Left ventricle myocardium inferior (tissue), 1 donor: ENCODE measurements at regions not wholly inside any gene's neighbourhood (a gene's known extent, or its start where the extent isn't known, plus 50 kb on each side); places are given as distances from the start of the nearest gene placed in this dataset.

Source experiments
- DNase-seq: peaks from one replicate; pipeline ENCODE4 v3.0.0-alpha.2; 2020
- H3K27ac ChIP-seq: fragments of 200-600 bp; replicated peaks from 2 replicates; pipeline ENCODE4 v1.8.0; 2021
- H3K27me3 ChIP-seq: fragments of 200-600 bp; 2 replicates; pipeline ENCODE4 v1.8.0; 2021; ENCODE audit warnings: low read depth
- H3K36me3 ChIP-seq: fragments of 200-600 bp; 2 replicates; pipeline ENCODE4 v1.8.0; 2021
- H3K4me1 ChIP-seq: fragments of 200-600 bp; 2 replicates; pipeline ENCODE4 v1.8.0; 2021
- H3K4me3 ChIP-seq: fragments of 200-600 bp; 2 replicates; pipeline ENCODE4 v1.8.0; 2021; ENCODE audit warnings: mild to moderate bottlenecking, moderate library complexity
- H3K9me3 ChIP-seq: fragments of 200-600 bp; replicated peaks from 2 replicates; pipeline ENCODE4 v1.8.0; 2021
- intact Hi-C: fragments of 100-400 bp; cut with micrococcal nuclease; formaldehyde crosslinking; loops from one replicate; pipeline ENCODE4 v1.11.0; 2022
- TF ChIP-seq, protein P1 (sequence below): fragments of 200-600 bp; IDR thresholded peaks from 2 replicates; pipeline ENCODE4 v1.8.0; 2021; ENCODE audit warnings: antibody characterized with exemption, mild to moderate bottlenecking, borderline replicate concordance
- donor health status: DM: no; HTN: yes; CAD: no; lungs with severe emphysema.

DNA sequence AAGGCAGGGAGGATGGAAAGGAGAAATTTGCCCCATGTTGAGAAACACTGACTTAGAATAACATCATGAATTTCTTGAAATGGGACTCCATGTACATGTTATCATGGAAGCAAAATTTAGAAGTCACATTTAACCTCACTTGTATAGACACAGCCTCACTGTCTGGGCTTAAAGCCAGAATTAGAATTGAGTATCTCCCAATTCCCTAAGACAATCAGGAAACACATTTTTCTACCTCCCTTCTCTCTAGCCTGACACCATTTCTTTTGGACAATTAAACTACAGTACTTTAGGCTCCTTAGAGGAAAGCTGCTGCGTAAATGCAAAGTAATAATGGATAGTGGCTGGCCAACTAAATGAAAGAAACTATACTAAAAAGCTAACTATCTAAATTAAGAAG, 795.5 kb downstream of the C12orf50 start:
- H3K27me3 ChIP-seq: no peaks in the 10 kb centered on the region
- no peaks in the 10 kb centered on the region for H3K4me1 ChIP-seq
- H3K4me3 ChIP-seq: no peak overlapping the region
- intact Hi-C loops: no loop called here
- TF ChIP-seq, protein P1, sequence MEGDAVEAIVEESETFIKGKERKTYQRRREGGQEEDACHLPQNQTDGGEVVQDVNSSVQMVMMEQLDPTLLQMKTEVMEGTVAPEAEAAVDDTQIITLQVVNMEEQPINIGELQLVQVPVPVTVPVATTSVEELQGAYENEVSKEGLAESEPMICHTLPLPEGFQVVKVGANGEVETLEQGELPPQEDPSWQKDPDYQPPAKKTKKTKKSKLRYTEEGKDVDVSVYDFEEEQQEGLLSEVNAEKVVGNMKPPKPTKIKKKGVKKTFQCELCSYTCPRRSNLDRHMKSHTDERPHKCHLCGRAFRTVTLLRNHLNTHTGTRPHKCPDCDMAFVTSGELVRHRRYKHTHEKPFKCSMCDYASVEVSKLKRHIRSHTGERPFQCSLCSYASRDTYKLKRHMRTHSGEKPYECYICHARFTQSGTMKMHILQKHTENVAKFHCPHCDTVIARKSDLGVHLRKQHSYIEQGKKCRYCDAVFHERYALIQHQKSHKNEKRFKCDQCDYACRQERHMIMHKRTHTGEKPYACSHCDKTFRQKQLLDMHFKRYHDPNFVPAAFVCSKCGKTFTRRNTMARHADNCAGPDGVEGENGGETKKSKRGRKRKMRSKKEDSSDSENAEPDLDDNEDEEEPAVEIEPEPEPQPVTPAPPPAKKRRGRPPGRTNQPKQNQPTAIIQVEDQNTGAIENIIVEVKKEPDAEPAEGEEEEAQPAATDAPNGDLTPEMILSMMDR: no peak
- H3K9me3 ChIP-seq: no peaks in the 10 kb centered on the region
- H3K36me3 ChIP-seq: no peaks in the 10 kb centered on the region
- no peak overlapping the region for H3K27ac ChIP-seq
- no peak for DNase-seq

DNA sequence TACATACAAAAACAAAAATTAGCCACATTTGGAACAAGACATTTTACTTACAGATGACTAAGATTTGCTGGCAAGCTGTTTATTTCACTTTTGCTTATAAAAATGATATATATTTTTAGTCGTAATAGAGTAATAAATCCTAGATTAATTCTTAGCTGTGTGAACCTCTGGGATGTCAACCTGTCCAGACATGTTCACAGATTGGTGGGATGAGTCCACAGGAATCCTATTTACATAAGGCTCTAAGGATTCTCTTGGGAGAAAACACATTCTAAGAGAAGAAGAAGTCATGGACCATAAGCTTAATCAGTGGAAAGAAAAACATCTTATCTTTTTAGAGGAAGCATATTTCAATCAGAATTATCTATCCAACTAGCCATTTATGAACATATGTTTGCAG, 797.4 kb downstream of the C12orf50 start:
- Histone ChIP-seq H3K9me3 (no peaks in the 10 kb centered on the region), H3K4me3 (no peak overlapping the region), H3K36me3 (no peaks in the 10 kb centered on the region), H3K27me3 (no peaks in the 10 kb centered on the region), H3K27ac (no peak overlapping the region), H3K4me1 (no peaks in the 10 kb centered on the region)
- no peak for DNase-seq
- TF ChIP-seq, protein P1: no peak
- intact Hi-C loops: no loop called here

DNA sequence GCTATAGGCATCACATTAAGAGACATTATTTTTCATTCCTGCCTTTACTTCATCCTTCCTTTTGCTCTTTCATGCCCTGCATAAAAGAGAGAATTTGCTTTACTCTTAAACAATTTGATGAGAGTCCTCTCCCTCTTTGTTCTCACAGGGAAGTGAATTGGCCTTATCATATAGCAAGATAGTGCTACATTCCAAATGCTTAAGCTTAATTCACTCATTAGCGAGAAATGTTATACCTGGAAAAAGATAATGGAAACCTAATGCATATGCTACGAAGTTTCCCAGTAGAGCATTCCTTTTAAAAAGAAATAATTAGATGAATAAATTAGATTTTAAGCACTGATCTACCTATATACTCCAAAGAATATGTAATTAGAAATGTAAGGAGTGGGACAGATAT, 798.8 kb downstream of the C12orf50 start:
- H3K9me3 ChIP-seq: no peaks in the 10 kb centered on the region
- no peak for DNase-seq
- H3K27me3 ChIP-seq: no peaks in the 10 kb centered on the region
- H3K36me3 ChIP-seq: no peaks in the 10 kb centered on the region
- intact Hi-C loops: no loop called here
- no peak overlapping the region for H3K4me3 ChIP-seq
- TF ChIP-seq, protein P1: no peak
- no peaks in the 10 kb centered on the region for H3K4me1 ChIP-seq
- H3K27ac ChIP-seq: no peak overlapping the region

DNA sequence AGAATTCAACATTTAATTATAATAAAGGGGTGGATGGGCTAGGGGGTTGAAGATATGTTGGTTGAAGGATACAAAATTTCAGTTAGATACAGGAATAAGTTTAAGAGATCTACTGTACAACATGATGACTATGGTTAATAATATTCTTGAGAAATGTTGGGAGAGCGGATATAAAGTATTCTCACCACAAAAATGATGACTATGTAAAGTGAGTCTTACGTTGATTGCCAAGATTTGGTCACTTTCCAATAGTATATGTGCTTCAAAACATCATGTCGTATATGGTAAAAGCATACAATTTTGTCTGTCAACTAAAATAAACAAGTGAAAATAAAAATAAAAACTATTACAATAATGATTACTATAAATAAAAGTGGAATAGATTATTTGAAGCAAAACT, 802.0 kb downstream of the C12orf50 start:
- no peak overlapping the region for H3K27ac ChIP-seq
- H3K36me3 ChIP-seq: no peaks in the 10 kb centered on the region
- no peak for DNase-seq
- TF ChIP-seq, protein P1: no peak
- intact Hi-C loops: no loop called here
- H3K9me3 ChIP-seq: no peaks in the 10 kb centered on the region
- H3K4me1 ChIP-seq: no peaks in the 10 kb centered on the region
- no peaks in the 10 kb centered on the region for H3K27me3 ChIP-seq
- H3K4me3 ChIP-seq: no peak overlapping the region

DNA sequence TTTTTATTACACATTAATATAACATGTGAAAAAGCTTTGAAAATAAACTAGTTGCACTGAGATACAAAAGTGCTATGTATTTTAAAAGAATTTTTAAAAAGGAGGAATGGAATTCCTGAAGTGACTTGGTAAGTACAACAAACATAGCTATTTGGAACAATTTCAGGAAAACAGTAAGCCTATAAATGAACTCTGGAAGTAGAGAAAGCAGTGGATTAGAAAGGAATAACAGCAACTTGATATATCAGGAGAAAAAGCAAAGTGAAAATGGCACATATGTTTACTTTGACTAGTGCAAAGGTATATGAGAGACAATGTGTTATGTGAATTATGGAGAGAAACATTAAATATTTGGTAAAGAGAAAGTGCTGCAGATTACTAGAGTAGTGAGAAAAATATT, 811.7 kb downstream of the C12orf50 start:
- Histone ChIP-seq H3K4me3 (no peak overlapping the region), H3K36me3 (no peaks in the 10 kb centered on the region), H3K27ac (no peak overlapping the region), H3K27me3 (no peaks in the 10 kb centered on the region), H3K9me3 (no peaks in the 10 kb centered on the region), H3K4me1 (no peaks in the 10 kb centered on the region)
- no peak for DNase-seq
- TF ChIP-seq, protein P1: no peak
- intact Hi-C loops: no loop called here

DNA sequence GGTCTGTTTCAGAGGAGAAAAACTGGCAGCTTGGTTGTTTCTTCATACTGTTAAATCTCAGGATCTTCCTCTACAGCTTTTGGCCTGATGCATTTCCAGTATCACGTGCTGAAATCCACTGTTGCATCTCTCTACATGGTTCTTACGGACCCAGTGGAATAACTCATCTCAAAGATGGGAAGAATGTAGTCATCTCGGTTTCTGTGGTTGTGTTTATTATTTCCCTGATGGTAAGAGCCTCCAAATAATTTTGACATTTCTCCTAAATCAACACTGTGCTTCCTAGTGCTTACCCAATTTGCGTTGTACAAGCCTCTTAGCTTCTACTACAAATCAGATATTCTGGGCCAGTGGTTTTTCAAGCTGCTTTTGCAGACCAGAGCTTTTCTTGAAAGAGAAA, 812.8 kb downstream of the C12orf50 start:
- no peaks in the 10 kb centered on the region for H3K27me3 ChIP-seq
- intact Hi-C loops: no loop called here
- H3K4me3 ChIP-seq: no peak overlapping the region
- no peaks in the 10 kb centered on the region for H3K4me1 ChIP-seq
- H3K9me3 ChIP-seq: no peaks in the 10 kb centered on the region
- no peaks in the 10 kb centered on the region for H3K36me3 ChIP-seq
- H3K27ac ChIP-seq: no peak overlapping the region
- TF ChIP-seq, protein P1: no peak
- DNase-seq: no peak
